ENCODE measurements at regions not wholly inside any gene's neighbourhood (a gene's known extent, or its start where the extent isn't known, plus 50 kb on each side); places are given as distances from the start of the nearest gene placed in this dataset.

DNA sequence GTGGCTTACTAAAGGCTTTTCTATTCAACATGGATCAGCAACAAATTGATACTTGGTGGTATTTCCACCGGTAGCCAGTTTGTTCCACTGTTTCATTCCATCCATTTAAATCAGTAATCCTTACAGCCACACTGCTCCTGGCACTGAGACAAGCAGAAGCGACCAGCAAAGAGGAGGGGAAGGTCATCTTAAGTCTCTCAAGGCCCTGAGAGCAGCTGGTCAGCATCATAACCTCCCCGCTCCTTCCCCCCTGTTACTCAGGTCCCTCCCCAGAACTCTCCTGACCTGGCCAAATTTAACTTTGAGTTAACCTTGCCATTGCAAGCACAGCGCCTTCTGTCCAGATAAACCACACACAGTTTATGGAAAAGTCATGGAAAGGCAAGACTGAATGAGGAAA is 331.3 kb upstream of the KLF3 start:
- no peak for TF ChIP-seq EP300 (IDR thresholded peaks at IDR 0.05; ENCODE audit: low read depth)
- TF ChIP-seq POLR2AphosphoS5 (IDR thresholded peaks at IDR 0.05) = no peak
- TF ChIP-seq, protein P1, sequence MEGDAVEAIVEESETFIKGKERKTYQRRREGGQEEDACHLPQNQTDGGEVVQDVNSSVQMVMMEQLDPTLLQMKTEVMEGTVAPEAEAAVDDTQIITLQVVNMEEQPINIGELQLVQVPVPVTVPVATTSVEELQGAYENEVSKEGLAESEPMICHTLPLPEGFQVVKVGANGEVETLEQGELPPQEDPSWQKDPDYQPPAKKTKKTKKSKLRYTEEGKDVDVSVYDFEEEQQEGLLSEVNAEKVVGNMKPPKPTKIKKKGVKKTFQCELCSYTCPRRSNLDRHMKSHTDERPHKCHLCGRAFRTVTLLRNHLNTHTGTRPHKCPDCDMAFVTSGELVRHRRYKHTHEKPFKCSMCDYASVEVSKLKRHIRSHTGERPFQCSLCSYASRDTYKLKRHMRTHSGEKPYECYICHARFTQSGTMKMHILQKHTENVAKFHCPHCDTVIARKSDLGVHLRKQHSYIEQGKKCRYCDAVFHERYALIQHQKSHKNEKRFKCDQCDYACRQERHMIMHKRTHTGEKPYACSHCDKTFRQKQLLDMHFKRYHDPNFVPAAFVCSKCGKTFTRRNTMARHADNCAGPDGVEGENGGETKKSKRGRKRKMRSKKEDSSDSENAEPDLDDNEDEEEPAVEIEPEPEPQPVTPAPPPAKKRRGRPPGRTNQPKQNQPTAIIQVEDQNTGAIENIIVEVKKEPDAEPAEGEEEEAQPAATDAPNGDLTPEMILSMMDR (IDR thresholded peaks at IDR 0.05) = no peak
